Endothelial cell of umbilical vein (primary cell): ENCODE measurements at regions not wholly inside any gene's neighbourhood (a gene's known extent, or its start where the extent isn't known, plus 50 kb on each side); places are given as distances from the start of the nearest gene placed in this dataset.

ENCODE experiments used
- CTCF ChIP-seq, 2 donors: IDR thresholded peaks; 1 replicate in 1 of 2; 2 replicates in 1 of 2; pipeline ENCODE4 v1.5.1; 2011; ENCODE audit warnings: low read length in 2 of 2, mild to moderate bottlenecking in 2 of 2, moderate library complexity in 2 of 2, control low read depth in 1 of 2, inconsistent platforms in 1 of 2, low read depth in 1 of 2; ENCODE audit not compliant: insufficient read depth in 1 of 2; ENCODE audit errors: extremely low read depth in 1 of 2
- POLR2AphosphoS5 ChIP-seq: IDR thresholded peaks from 2 replicates; pipeline ENCODE4 v1.6.1; 2012; ENCODE audit warnings: low read depth, mild to moderate bottlenecking, control low read depth, low read length, moderate library complexity; ENCODE audit not compliant: insufficient read depth

- TF ChIP-seq CTCF (IDR thresholded peaks at IDR 0.05; ENCODE audit: extremely low read depth in 1 of 2, insufficient read depth in 1 of 2, low read depth in 1 of 2, low read length in 2 of 2) (no peak), POLR2AphosphoS5 (no peak)
Measured at GRCh38 chr7:3117488-3118231, 74.0 kb upstream of the CARD11 start.
